Ishikawa (cell line): ENCODE measurements at regions not wholly inside any gene's neighbourhood (a gene's known extent, or its start where the extent isn't known, plus 50 kb on each side); places are given as distances from the start of the nearest gene placed in this dataset.

Experiments
- CEBPB ChIP-seq: IDR thresholded peaks from 2 replicates; pipeline ENCODE4 v1.6.1; 2012
- CREB1 ChIP-seq: IDR thresholded peaks from 2 replicates; pipeline ENCODE4 v1.6.1; 2012; ENCODE audit warnings: low read depth
- EGR1 ChIP-seq: IDR thresholded peaks from 2 replicates; pipeline ENCODE4 v1.6.1; 2012
- EP300 ChIP-seq: IDR thresholded peaks from 2 replicates; pipeline ENCODE4 v1.6.1; 2012; ENCODE audit warnings: borderline replicate concordance
- FOXM1 ChIP-seq: IDR thresholded peaks from 2 replicates; pipeline ENCODE4 v1.6.1; 2012; ENCODE audit warnings: low read depth, borderline replicate concordance
- NFIC ChIP-seq: IDR thresholded peaks from 2 replicates; pipeline ENCODE4 v1.6.1; 2012
- RAD21 ChIP-seq: IDR thresholded peaks from 2 replicates; pipeline ENCODE4 v1.6.1; 2012; ENCODE audit warnings: low read depth
- TAF1 ChIP-seq: IDR thresholded peaks from 2 replicates; pipeline ENCODE4 v1.6.1; 2012; ENCODE audit warnings: low read depth, mild to moderate bottlenecking
- TCF12 ChIP-seq: IDR thresholded peaks from 2 replicates; pipeline ENCODE4 v1.6.1; 2012; ENCODE audit warnings: low read depth
- TEAD4 ChIP-seq: IDR thresholded peaks from 2 replicates; pipeline ENCODE4 v1.6.1; 2012
- USF1 ChIP-seq: IDR thresholded peaks from 2 replicates; pipeline ENCODE4 v1.6.1; 2012
- YY1 ChIP-seq: IDR thresholded peaks from 2 replicates; pipeline ENCODE4 v1.6.1; 2012; ENCODE audit warnings: low read depth
- ZBTB7A ChIP-seq: IDR thresholded peaks from 2 replicates; pipeline ENCODE4 v1.6.1; 2012; ENCODE audit warnings: low read depth
- TF ChIP-seq, protein P1 (sequence below): IDR thresholded peaks from 2 replicates; pipeline ENCODE4 v1.6.1; 2012
- TF ChIP-seq, protein P2 (sequence below): IDR thresholded peaks from 2 replicates; pipeline ENCODE4 v1.6.1; 2012; ENCODE audit warnings: low read depth, mild to moderate bottlenecking

DNA sequence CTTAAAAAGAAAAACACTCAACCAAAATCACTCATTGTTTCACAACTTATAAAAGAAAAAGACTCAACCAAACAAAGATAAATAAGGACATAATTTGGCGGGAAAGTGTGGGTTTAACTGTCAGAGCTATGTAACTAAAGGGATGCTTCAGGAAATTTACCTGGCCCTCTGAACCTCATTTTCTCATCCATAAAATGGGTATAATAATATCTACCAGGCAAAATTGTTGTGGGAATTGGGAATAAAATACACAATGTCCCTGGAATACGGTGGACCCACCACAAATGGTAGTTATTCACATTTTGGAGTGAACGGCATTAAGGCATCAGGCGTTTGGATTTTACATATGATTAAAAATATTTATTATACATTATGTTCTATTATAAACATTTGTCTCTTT, 228.5 kb upstream of the ANKRD55 start:
- TF ChIP-seq RAD21 (no peak), NFIC (no peak), EP300 (no peak), YY1 (no peak)

- TF ChIP-seq CEBPB (no peak), ZBTB7A (no peak), TCF12 (no peak), YY1 (no peak), TAF1 (no peak), EGR1 (no peak), NFIC (no peak), CREB1 (no peak), RAD21 (no peak), TEAD4 (no peak), USF1 (no peak), FOXM1 (no peak)
- TF ChIP-seq, protein P1, sequence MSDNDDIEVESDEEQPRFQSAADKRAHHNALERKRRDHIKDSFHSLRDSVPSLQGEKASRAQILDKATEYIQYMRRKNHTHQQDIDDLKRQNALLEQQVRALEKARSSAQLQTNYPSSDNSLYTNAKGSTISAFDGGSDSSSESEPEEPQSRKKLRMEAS, result no peak
- TF ChIP-seq, protein P2, sequence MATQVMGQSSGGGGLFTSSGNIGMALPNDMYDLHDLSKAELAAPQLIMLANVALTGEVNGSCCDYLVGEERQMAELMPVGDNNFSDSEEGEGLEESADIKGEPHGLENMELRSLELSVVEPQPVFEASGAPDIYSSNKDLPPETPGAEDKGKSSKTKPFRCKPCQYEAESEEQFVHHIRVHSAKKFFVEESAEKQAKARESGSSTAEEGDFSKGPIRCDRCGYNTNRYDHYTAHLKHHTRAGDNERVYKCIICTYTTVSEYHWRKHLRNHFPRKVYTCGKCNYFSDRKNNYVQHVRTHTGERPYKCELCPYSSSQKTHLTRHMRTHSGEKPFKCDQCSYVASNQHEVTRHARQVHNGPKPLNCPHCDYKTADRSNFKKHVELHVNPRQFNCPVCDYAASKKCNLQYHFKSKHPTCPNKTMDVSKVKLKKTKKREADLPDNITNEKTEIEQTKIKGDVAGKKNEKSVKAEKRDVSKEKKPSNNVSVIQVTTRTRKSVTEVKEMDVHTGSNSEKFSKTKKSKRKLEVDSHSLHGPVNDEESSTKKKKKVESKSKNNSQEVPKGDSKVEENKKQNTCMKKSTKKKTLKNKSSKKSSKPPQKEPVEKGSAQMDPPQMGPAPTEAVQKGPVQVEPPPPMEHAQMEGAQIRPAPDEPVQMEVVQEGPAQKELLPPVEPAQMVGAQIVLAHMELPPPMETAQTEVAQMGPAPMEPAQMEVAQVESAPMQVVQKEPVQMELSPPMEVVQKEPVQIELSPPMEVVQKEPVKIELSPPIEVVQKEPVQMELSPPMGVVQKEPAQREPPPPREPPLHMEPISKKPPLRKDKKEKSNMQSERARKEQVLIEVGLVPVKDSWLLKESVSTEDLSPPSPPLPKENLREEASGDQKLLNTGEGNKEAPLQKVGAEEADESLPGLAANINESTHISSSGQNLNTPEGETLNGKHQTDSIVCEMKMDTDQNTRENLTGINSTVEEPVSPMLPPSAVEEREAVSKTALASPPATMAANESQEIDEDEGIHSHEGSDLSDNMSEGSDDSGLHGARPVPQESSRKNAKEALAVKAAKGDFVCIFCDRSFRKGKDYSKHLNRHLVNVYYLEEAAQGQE, result no peak
Measured at GRCh38 chr5:56460681-56461191, 227.6 kb upstream of the ANKRD55 start.

DNA sequence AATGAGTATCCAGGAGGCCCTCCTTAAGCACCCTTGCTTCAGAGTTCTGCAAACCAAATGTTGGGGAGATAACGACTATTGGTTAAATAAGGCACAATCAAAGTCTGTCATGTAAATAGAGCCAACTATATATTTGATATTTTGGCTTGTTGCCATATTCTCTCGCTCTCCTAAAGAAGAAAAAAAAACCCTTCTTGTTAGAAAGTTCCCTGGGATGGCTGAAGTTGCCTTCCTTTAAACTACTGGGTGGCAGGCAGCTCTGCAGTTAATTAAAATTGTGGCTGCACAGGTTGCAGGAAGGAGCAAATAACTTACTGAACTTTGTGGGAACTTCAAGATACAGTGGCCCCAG, 227.0 kb upstream of the ANKRD55 start:
- TF ChIP-seq USF1, result no peak
- no peak for TF ChIP-seq TAF1
- no peak for TF ChIP-seq EP300
- TF ChIP-seq TCF12, result no peak
- TF ChIP-seq TEAD4, result no peak
- no peak for TF ChIP-seq RAD21

DNA sequence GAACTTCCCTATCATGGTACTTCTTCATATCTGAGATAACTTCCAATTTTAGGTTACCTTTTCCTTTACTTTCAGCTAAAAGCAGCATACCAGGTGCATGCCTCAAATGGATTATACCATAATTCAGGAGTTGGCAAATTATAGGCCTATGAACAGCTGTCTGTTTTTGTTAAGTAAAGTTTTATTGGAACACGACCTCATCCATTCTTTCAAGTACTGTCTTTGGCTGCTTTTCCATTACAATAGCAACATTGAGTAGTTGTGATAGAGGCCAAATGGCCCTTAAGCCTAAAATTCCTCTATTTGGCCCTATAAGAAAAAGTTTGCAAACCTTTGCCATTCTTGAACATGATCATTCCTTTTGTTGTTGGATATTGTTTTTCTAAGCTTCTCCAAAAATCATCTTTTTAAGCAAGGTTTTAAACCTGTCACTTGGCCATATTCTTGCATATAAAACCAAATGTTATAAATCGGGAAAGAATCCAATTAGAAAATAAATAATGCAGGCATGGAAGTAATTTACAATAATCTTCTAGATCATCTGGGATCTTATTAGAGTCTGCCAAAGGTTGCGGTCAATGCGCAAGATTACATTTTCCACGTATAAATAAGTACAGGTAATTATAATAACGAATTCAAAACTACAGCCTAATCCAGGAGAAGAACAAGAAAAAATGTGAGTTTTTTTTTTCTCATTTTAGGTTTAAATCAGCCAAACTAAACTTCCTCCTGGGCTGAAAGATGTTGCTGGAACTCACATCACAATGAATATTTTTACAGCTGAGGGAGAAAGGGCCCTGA, 226.5 kb upstream of the ANKRD55 start:
- TF ChIP-seq FOXM1, result no peak
- TF ChIP-seq RAD21, result no peak
- TF ChIP-seq CEBPB, result no peak
- TF ChIP-seq TAF1, result no peak
- TF ChIP-seq, protein P2, result no peak
- no peak for TF ChIP-seq TEAD4
- no peak for TF ChIP-seq EP300
- TF ChIP-seq CREB1, result no peak
- TF ChIP-seq ZBTB7A, result no peak
- TF ChIP-seq YY1, result no peak
- TF ChIP-seq, protein P1, result no peak
- no peak for TF ChIP-seq TCF12
- no peak for TF ChIP-seq EGR1

DNA sequence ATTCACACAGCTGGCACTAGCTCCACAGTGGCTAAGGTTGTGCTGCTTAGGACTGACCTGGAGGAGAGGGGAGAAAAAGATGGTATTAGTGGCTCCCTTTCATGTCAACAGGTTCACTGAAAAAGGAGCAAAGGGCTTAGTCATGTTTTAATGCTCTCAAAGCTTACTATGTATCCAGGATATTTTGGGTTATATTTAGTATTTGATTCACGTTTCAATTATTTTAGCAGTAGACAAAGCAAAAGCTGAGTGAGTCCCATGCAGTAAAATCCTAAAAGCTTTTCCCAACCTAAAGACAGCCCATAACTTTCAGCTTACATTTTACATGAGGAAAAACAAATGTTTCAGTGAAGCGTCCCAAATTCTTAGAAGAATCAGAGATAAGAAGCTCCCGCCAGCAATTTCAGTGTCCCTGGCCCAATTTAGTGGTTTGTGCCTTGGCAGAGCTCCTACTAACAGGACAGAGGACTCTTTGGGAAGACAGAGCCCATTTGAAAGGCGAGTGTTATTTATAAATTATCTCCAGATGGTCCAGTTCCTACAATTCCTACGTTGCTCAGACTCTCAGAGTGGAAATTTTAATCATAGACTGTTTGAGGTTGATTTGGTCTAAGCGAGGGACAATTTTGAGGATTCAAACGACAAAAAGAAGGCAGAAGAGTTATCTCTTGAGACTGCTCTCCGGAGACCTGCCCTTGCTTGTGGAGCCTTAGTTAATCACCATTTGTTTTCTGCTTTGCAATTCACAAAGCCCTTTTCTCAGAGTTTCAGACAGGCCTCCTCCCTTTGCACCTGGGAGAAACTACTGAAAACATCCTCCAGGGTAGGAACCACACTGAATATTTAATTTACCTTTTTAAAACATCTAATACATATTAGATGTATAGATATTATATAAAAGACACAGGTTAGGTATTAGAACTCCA, 225.0 kb upstream of the ANKRD55 start:
- TF ChIP-seq YY1, result no peak
- TF ChIP-seq ZBTB7A, result no peak
- TF ChIP-seq, protein P1, result no peak
- TF ChIP-seq RAD21, result no peak
- no peak for TF ChIP-seq FOXM1
- no peak for TF ChIP-seq NFIC
- no peak for TF ChIP-seq TAF1
- TF ChIP-seq EP300, result no peak
- TF ChIP-seq EGR1, result no peak
